HPDE6-E6E7 (cell line): ENCODE measurements at regions not wholly inside any gene's neighbourhood (a gene's known extent, or its start where the extent isn't known, plus 50 kb on each side); places are given as distances from the start of the nearest gene placed in this dataset.

Source experiments
- DNase-seq: peaks from one replicate; pipeline ENCODE4 v3.0.0; 2011; ENCODE audit warnings: missing footprints; ENCODE audit errors: extremely low spot score

DNA sequence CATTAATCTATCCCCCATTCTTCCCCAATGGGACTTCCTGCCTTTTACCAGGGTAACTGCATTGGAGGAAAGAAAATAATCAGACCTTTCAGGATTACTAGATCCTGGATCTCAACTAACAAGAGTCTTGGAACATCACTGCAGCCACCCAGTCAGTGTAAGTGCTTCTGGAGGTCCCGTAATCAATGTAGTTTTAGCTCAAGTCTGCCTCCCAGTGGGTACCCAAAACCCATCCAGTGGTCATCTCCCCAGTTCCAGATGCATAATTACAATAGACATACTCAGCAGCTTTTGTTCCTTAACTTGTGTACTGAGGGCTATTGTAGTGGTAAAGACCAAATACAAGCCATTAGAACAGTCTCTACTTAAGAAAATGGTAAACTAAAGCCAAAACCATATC is 319.1 kb downstream of the GPATCH2 start:
- DNase-seq, result no peak

- DNase-seq, result no peak
Measured at GRCh38 chr1:217311269-217311668, 319.6 kb downstream of the GPATCH2 start.

- DNase-seq, result no peak
Measured at GRCh38 chr1:217281332-217281731, 349.6 kb downstream of the GPATCH2 start.

GRCh38 chr1:217275655-217276398 is 355.1 kb downstream of the GPATCH2 start:
- DNase-seq, result no peak

DNA sequence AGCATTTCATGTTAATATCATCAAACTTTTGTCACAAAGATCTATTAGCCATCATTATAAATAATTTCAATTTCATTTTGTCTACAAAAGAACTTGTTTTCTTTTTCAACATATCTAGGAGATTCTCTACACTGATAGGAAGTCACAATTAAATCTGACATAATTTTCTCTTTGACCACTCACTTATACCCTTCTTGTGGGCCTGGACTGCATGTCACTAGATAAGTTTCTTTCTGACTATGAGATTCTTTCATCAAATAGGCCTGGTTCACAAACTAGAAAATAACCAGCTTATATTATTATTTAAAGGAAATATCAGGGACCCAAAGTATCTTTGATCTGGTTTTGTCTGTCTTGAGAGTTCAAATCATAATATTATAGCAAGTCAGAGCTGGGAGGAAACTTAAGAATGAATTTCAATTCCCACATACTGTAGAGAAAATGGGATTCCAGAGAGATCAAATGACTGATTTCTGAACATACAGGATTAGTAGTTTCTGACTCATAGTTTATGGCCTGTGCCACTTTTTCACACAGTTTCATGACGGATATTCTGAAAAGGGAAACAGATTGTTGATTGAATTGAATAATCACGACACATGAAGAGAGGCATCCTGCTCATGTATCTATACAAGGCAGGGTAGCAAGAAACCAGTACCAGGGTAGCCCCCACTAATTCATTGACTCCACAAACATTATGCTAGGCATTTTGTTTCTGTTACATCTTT is 355.8 kb downstream of the GPATCH2 start:
- peak; percentile 35 for DNase-seq

GRCh38 chr1:217274416-217274815 is 356.5 kb downstream of the GPATCH2 start:
- no peak for DNase-seq

DNA sequence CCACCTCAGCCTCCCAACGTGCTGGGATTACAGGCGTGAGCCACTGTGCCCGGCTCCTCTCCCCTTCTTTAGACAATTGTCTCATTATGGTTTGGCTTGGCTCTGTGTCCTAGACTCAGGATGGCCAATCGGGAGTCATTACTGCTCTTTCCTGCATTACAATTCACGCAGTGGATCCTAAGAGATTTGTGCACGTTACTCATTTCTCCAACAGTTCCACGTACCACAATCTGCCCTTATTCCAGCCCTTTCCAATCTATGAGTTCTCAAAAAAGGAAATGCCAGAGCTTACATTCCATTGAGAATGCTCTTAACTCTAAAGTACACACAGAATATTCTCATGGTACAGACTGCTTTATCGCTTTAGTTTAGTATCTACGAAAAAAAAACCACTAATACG is 357.0 kb downstream of the GPATCH2 start:
- DNase-seq, result no peak

- DNase-seq, result no peak
Measured at GRCh38 chr1:217272385-217272784, 358.5 kb downstream of the GPATCH2 start.

- no peak for DNase-seq
Measured at GRCh38 chr1:217270101-217270500, 360.8 kb downstream of the GPATCH2 start.

DNA sequence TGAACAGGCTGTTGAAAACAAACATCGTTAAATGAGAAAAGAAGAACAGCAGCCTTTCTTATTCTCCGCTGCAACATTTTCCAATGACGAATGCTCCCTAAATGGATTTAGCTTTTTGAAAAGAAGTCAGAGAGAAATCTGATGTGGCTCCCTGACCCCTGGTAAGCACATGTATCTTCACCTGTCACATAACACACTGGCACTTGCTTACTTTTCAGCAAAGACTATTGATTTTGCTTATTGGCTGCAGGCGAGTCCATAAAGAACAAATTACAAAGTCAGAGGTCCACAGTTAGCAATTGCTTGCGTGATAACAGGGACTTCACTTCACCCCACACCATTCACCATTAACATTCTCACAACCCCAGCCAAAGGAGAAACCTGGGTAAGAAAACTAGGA is 362.8 kb downstream of the GPATCH2 start:
- no peak for DNase-seq

DNA sequence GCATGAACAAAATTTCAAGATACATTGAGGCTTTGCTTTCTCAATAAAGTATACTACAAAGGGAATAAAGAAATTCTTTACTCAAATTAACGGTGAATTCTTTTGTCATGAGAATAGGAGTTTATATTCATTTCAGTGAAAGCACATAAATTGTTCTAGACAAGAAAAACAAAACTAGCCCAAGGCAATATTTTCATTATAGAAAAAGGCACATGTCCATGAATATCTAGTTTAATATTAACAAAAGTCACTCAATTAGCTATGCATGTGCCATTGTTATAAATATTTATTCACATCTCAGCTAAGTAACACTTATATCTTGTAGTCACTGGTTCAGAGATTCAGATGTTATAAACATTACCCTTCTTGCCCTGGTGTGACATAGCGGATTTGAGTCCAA is 369.3 kb downstream of the GPATCH2 start:
- DNase-seq, result no peak

DNA sequence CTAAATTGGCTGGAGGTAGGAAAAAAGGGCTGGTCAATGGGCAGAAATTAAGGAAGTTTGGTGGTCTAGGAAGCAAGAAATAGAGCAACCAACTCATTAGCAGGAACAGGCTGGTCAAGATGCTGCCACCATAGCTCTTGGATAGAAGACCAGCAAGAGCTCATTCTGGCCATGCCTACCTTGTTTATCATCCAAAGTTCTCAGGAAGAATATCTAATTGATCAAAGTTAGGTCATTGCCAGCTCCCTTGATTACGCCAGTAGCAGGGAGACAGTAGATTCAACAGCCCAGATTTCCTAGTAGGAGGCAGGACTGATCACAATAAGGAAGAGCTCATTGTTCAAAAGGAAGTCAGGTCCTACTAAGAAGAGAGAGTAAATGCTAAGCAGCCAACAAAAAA is 370.2 kb downstream of the GPATCH2 start:
- DNase-seq, result no peak

- no peak for DNase-seq
Measured at GRCh38 chr1:217253985-217254384, 376.9 kb downstream of the GPATCH2 start.

GRCh38 chr1:217253351-217253750 is 377.5 kb downstream of the GPATCH2 start:
- no peak for DNase-seq

DNA sequence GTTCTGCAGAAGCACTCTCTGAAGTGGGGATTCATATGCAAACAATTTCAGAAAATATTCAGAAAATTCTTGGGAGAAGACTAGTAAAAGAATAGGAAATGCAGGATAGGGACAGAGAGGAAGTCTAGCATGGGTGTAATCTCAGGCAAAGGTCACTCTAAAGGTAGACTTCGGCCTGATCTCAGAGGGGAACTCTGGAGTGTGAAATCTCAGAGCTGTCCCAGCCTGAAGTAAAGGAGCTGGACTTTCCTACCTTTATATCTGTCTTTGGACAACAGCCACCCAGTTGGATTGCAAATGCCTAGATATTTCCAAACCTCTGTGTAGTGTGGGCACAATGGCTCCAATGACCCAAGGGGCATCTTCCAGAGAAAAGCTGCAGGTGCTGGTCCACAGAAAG is 379.8 kb downstream of the GPATCH2 start:
- DNase-seq, result no peak

DNA sequence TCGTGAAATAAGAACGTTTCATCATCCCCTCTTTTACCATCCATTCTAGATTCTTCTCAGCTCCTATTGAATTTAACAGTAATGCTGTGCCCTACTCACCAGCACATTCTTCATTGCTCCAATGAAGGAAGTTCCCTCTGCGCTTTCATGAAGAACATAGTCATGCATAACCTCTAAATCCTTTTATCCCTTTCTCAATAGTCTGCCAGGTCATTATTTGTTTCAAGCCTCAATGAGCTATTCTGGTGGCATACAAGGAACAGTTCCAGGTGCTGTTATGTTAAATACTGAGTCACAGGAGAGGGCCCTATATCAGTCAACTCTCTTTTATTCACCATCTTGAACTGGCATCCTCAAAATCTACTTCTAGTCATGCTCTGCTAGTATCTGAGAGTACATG is 381.0 kb downstream of the GPATCH2 start:
- no peak for DNase-seq

DNA sequence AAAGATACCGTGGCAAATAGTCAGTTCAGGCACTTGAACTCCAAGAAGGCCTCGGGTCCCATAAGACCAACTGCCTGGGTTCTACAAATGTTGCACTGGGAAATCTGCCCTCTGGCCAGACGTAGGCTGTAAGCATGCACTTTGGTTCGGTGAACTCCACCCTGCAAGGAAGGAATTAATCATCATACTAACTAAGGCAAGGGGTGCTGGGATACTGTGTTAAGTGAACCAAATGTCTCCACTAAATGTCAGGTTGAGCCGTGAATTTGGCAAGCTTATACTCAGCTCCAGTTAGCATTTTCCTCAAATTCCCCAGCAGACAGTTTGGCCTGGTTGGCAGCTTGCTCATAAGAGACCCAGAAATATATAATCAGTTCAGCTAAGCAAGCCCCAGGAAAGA is 385.9 kb downstream of the GPATCH2 start:
- no peak for DNase-seq

DNA sequence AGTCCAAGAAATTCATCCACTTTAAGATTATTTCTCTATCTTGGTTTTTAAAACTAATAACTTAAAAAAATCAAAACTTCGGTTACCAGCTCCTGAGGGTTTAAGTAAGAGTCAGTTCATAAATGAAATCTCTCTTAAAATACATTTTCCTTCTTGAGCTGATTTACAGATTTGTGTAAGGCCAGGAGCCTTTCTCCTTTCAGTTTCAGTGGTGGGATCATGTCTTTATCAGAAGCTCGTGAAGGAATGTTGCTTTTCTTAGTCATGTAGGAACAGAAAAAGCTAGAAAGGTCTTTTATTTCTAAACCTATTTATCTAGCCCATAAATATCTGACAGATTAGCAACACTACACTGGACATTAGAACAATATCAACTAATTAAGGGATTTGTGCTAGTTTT is 390.2 kb downstream of the GPATCH2 start:
- no peak for DNase-seq

DNA sequence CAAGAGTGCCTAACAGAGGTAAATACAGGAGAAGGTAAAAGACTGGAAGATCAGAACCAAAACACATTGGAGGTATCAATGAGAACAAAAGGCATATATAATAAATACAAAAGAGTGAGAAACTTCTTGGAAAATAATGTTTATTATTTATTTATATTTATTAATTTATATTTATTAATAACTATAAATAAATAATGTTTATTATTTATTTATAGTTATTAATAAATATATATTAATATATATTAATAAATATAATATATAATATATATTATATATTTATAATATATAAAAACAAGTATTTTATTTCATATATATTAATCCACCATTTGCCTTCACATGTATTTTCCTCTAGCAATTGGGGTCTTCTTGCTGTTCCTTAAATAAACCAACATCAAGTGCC is 391.9 kb downstream of the GPATCH2 start:
- no peak for DNase-seq

DNA sequence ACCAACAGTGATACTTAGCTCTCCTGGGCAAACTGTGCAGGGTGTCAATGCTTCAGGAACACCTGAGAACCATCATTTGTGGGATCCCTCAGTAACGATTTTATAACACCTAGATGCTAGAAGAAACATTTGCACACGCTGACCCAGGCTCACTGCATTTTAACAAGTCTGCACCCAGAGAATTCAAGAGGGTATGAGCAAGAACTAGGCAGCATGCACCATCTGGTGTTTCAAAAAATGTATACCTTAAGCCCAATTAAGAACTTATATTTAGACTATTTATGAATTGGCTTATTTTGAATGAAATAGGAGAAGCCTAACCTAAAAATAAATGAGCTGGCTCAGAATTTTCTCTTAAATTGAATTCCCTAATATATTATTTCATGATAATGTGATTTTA is 400.5 kb downstream of the GPATCH2 start:
- DNase-seq, result no peak

- no peak for DNase-seq
Measured at GRCh38 chr1:217228689-217229088, 402.2 kb downstream of the GPATCH2 start.

GRCh38 chr1:217224201-217224600 is 406.7 kb downstream of the GPATCH2 start:
- DNase-seq, result no peak

- no peak for DNase-seq
Measured at GRCh38 chr1:217214551-217214950, 416.3 kb downstream of the GPATCH2 start.

GRCh38 chr1:217211486-217211885 is 419.4 kb downstream of the GPATCH2 start:
- DNase-seq, result no peak
